ENCODE measurements at regions not wholly inside any gene's neighbourhood (a gene's known extent, or its start where the extent isn't known, plus 50 kb on each side); places are given as distances from the start of the nearest gene placed in this dataset.

DNA sequence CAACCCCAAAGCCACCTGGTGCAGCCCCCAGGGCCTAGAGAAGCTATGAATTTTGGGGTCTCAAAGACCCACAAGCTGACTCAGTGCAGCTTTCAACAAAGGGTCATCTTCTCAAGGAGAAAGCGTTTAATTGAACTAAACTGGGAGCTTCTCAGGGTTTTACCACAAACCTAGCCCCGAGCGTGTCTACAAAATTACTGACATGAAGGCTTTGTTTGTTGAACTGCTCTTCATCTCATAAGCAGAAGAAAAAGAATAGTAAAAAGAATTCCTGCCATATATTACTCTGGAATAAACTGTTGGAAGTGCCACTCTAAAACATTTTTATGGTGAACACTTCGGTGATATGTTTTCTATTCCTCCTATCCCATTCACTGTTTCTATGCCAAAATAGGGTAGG is 50.8 kb upstream of the INCENP start:
- TF ChIP-seq, protein P1, sequence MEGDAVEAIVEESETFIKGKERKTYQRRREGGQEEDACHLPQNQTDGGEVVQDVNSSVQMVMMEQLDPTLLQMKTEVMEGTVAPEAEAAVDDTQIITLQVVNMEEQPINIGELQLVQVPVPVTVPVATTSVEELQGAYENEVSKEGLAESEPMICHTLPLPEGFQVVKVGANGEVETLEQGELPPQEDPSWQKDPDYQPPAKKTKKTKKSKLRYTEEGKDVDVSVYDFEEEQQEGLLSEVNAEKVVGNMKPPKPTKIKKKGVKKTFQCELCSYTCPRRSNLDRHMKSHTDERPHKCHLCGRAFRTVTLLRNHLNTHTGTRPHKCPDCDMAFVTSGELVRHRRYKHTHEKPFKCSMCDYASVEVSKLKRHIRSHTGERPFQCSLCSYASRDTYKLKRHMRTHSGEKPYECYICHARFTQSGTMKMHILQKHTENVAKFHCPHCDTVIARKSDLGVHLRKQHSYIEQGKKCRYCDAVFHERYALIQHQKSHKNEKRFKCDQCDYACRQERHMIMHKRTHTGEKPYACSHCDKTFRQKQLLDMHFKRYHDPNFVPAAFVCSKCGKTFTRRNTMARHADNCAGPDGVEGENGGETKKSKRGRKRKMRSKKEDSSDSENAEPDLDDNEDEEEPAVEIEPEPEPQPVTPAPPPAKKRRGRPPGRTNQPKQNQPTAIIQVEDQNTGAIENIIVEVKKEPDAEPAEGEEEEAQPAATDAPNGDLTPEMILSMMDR (IDR thresholded peaks at IDR 0.05; ENCODE audit: control insufficient read depth, extremely low read depth, insufficient read depth): no peak
- no peak for DNase-seq (ENCODE audit: low read depth)
- no peak overlapping the region for H3K4me3 ChIP-seq (ENCODE audit: low read depth, low read length)

DNA sequence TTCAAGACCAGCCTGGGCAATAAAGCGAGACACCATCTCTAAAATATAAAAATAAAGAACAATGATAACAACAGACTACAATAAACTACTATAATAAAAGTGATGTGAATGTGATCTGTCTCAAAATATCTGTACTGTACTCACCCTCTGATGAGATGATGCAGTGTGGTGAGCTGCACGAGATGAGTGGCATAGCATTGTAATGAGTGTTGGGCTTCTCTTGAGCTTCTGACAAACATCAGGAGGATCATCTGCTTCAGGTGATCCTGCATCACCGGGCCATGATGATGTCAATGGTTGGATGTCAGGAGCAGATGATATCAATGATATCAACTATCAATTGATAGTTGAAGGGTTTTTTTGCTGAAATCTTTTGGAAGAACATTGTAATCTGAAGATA is 52.4 kb upstream of the INCENP start:
- DNase-seq (ENCODE audit: low read depth): no peak
- TF ChIP-seq, protein P1 (IDR thresholded peaks at IDR 0.05; ENCODE audit: control insufficient read depth, extremely low read depth, insufficient read depth): no peak
- H3K4me3 ChIP-seq (ENCODE audit: low read depth, low read length): no peak overlapping the region

DNA sequence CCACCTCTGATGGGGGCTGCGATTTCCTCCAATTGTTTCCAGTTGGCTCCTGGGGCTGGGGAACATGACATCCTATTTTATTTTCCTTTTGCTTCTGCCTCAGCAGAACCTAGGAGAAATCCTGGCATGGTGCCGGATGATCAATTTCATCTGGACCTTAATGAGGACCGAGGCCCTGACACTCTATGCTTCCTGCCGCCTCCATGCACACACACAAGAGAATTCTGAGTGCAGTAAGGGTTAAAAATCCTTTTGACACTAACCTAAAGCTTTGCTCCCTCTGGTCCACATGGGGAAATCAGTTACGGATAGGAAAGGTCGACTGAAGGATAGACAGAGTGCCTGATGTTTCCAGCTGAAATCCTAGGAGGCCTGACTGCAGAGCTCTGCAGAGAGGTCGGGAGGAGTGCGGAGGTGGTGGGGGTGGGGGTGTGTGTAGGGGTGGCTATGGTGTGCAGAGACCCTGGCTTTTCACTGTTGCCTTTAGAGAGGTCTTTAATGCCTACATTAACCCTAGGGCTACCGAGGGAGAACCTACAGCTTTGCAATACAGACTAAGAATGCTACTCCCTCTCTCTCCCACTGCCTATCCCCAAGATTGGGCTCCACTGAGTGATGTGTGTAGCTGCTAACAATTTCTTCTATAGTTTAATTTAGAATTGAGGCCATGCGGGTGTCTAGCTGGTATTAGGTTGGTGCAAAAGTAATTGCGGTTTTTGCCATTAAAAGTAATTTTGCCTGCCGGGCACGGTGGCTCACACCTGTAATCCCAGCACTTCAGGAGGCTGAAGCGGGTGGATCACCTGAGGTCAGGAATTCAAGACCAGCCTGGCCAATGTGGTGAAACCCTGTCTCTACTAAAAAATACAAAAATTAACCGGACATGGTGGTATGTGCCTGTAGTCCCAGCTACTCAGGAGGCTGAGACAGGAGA is 53.6 kb upstream of the INCENP start:
- DNase-seq (ENCODE audit: low read depth): no peak
- TF ChIP-seq, protein P1 (IDR thresholded peaks at IDR 0.05; ENCODE audit: control insufficient read depth, extremely low read depth, insufficient read depth): no peak
- H3K4me3 ChIP-seq (ENCODE audit: low read depth, low read length): no peak overlapping the region

DNA sequence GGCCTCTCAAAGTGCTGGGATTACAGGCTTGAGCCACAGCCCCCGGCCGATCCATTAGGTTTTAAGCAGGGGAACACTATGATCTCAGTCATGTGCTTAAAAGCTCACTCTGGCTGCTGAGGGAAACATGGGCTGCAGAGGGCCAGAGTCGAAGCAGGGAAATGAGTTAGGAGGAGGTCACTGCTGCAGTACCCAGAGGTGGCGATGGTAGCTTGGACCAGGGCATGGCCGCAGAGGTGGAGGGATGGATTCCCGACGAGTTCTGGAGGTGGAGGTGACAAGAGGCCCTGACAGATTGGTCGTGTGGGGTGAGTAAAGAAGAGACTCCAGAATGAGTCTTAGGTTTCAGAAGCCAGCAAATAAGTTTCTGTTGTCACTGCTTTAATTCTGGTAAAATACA is 54.4 kb upstream of the INCENP start:
- TF ChIP-seq, protein P1 (IDR thresholded peaks at IDR 0.05; ENCODE audit: control insufficient read depth, extremely low read depth, insufficient read depth): no peak
- DNase-seq (ENCODE audit: low read depth): no peak
- no peak overlapping the region for H3K4me3 ChIP-seq (ENCODE audit: low read depth, low read length)

DNA sequence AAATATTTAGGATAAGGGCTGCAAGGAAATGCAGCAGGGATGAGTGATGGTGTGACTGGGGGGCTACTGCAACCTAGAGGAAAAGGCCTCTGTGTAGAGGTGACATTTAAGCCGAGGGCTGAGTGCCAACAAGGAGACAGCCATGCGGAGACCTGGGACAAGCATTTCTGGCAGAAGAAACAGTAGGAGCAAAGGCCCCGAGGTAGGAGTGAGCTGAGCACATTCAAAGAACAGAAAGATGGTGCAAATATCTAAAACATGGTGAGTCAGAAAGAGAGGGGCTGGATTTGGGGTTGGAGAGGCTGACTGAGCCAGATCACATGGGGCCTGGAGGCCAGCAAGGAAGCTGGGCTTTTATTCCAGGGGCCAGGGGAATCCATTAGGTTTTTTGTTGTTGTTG is 55.1 kb upstream of the INCENP start:
- no peak for DNase-seq (ENCODE audit: low read depth)
- no peak overlapping the region for H3K4me3 ChIP-seq (ENCODE audit: low read depth, low read length)
- TF ChIP-seq, protein P1 (IDR thresholded peaks at IDR 0.05; ENCODE audit: control insufficient read depth, extremely low read depth, insufficient read depth): no peak

DNA sequence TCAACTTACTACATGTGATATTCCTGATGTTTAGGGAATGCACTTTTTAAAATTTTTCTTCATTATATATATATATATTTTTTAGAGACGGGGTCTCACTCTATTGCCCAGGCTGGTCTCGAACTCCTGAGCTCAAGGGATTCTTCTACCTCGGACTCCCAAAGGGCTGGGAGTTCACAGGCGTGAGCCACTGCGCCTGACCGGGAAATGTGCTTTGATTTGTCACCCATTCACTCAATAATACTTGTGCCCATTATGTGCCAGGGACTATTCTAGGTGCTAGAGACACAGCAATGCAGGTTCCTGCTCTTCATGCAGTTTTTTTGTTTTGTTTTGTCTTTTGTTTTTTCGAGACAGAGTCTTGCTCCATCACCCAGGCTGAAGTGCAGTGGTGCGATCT is 56.1 kb upstream of the INCENP start:
- H3K4me3 ChIP-seq (ENCODE audit: low read depth, low read length): no peak overlapping the region
- TF ChIP-seq, protein P1 (IDR thresholded peaks at IDR 0.05; ENCODE audit: control insufficient read depth, extremely low read depth, insufficient read depth): no peak
- no peak for DNase-seq (ENCODE audit: low read depth)

DNA sequence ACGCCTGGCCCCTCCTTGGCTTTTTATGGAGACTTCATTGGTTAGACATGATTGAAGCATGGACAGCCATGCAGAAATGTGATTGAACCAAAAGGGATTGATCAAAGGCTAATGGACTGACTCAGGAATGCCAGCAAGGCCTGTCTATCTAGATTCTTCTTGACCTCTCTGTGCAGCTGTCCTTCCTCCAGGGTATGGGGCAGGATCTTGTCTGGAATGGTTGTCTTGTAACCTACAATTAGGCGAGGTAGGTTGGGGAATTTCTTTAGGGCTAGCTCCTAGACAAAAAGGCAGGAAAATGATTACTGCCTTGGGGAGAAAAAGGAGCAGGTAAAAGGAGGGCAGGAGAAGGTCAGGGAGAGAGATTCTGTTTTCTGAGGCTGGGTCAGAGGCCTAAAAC is 59.6 kb upstream of the INCENP start:
- no peak overlapping the region for H3K4me3 ChIP-seq (ENCODE audit: low read depth, low read length)
- TF ChIP-seq, protein P1 (IDR thresholded peaks at IDR 0.05; ENCODE audit: control insufficient read depth, extremely low read depth, insufficient read depth): no peak
- DNase-seq (ENCODE audit: low read depth): no peak
